Type B pancreatic cell (in vitro differentiated cells): ENCODE measurements at regions not wholly inside any gene's neighbourhood (a gene's known extent, or its start where the extent isn't known, plus 50 kb on each side); places are given as distances from the start of the nearest gene placed in this dataset.

Source experiments
- DNase-seq: peaks from one replicate; pipeline ENCODE4 v3.0.0; 2021; ENCODE audit warnings: mixed read lengths; ENCODE audit not compliant: unreplicated experiment; ENCODE audit errors: extremely low spot score
- H3K27ac Mint-ChIP-seq: 2 replicates; pipeline ENCODE4 v1.8.0; 2021; ENCODE audit warnings: mild to moderate bottlenecking, mixed read lengths
- H3K27me3 Mint-ChIP-seq: 2 replicates; pipeline ENCODE4 v1.8.0; 2021; ENCODE audit warnings: mixed read lengths
- H3K36me3 Mint-ChIP-seq: 2 replicates; pipeline ENCODE4 v1.8.0; 2021; ENCODE audit warnings: mixed read lengths
- H3K4me1 Mint-ChIP-seq: one replicate; pipeline ENCODE4 v1.8.0; 2021; ENCODE audit warnings: mixed read lengths; ENCODE audit not compliant: unreplicated experiment
- H3K4me3 Mint-ChIP-seq: 2 replicates; pipeline ENCODE4 v1.8.0; 2021; ENCODE audit warnings: mild to moderate bottlenecking, mixed read lengths
- H3K9me3 Mint-ChIP-seq: 2 replicates; pipeline ENCODE4 v1.8.0; 2021; ENCODE audit warnings: mixed read lengths
- TF ChIP-seq, protein P1 (sequence below): fragments of 200-600 bp; sonication (generic); conservative IDR thresholded peaks from 2 replicates; pipeline ENCODE4 v1.5.0; 2021; ENCODE audit warnings: antibody characterized with exemption, mild to moderate bottlenecking

DNA sequence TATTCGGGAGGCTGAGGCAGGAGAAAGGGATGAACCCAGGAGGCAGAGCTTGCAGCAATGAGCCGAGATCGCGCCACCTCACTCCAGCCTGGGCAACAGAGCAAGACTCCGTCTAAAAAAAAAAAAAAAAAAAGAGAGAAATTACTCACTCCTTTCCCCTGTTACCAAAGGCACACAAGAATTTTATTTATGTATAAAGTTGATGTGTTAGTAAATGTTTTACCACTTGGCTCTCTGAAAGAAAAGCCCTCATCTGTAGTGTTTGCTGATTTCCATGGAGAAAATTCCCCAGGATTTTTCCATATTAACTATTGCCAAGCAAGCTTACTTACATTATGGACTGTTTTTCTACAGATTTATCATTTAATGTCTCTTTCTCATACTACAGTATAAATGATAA is 142.1 kb upstream of the PABPC4L start:
- Mint-ChIP-seq H3K4me1 (no peaks in the 10 kb centered on the region), H3K4me3 (no peak overlapping the region), H3K36me3 (no peaks in the 10 kb centered on the region), H3K27ac (no peak overlapping the region), H3K27me3 (no peaks in the 10 kb centered on the region), H3K9me3 (no peaks in the 10 kb centered on the region)
- no peak for DNase-seq
- TF ChIP-seq, protein P1, sequence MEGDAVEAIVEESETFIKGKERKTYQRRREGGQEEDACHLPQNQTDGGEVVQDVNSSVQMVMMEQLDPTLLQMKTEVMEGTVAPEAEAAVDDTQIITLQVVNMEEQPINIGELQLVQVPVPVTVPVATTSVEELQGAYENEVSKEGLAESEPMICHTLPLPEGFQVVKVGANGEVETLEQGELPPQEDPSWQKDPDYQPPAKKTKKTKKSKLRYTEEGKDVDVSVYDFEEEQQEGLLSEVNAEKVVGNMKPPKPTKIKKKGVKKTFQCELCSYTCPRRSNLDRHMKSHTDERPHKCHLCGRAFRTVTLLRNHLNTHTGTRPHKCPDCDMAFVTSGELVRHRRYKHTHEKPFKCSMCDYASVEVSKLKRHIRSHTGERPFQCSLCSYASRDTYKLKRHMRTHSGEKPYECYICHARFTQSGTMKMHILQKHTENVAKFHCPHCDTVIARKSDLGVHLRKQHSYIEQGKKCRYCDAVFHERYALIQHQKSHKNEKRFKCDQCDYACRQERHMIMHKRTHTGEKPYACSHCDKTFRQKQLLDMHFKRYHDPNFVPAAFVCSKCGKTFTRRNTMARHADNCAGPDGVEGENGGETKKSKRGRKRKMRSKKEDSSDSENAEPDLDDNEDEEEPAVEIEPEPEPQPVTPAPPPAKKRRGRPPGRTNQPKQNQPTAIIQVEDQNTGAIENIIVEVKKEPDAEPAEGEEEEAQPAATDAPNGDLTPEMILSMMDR = no peak

DNA sequence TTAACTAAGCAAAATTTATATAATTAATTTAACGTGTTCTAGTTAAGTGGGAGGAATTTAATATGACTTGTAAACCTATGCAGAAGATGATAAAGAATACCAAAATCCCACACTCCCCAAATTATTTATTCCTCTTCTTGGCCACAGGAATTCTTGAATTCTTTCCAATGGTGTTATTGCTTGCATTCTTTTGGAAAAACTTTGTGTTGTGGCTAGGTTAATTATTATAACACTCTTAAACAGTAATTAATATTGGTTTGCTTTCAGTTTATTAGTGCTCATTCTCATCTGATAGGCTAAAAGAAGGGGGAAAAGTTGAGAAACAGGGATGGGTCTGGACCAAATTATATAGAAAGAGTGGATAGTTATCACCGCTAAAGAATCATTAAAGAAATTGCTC is 141.5 kb upstream of the PABPC4L start:
- Mint-ChIP-seq H3K4me1 (peaks cover 1% of the 10 kb centered on the region), H3K36me3 (no peaks in the 10 kb centered on the region), H3K27ac (no peak overlapping the region), H3K9me3 (no peaks in the 10 kb centered on the region), H3K27me3 (no peaks in the 10 kb centered on the region), H3K4me3 (no peak overlapping the region)
- TF ChIP-seq, protein P1 = no peak
- DNase-seq = no peak

GRCh38 chr4:134337574-134337973 is 136.0 kb upstream of the PABPC4L start:
- H3K27me3 Mint-ChIP-seq = no peaks in the 10 kb centered on the region
- no peak for DNase-seq
- H3K27ac Mint-ChIP-seq = no peak overlapping the region

GRCh38 chr4:134328741-134329140 is 127.2 kb upstream of the PABPC4L start:
- Mint-ChIP-seq H3K27ac (no peak overlapping the region), H3K4me3 (no peak overlapping the region), H3K36me3 (no peaks in the 10 kb centered on the region), H3K4me1 (peaks cover 5% of the 10 kb centered on the region), H3K27me3 (no peaks in the 10 kb centered on the region), H3K9me3 (no peaks in the 10 kb centered on the region)
- TF ChIP-seq, protein P1 = no peak
- no peak for DNase-seq

More at GRCh38 chr4:134337574-134337973, 136.0 kb upstream of the PABPC4L start:
- H3K4me1 Mint-ChIP-seq = peaks cover 7% of the 10 kb centered on the region
- no peaks in the 10 kb centered on the region for H3K36me3 Mint-ChIP-seq
- TF ChIP-seq, protein P1 = no peak
- H3K9me3 Mint-ChIP-seq = no peaks in the 10 kb centered on the region
- no peak overlapping the region for H3K4me3 Mint-ChIP-seq

GRCh38 chr4:134327274-134328122 is 125.9 kb upstream of the PABPC4L start:
- no peaks in the 10 kb centered on the region for H3K36me3 Mint-ChIP-seq
- no peaks in the 10 kb centered on the region for H3K9me3 Mint-ChIP-seq
- H3K27me3 Mint-ChIP-seq = no peaks in the 10 kb centered on the region
- H3K27ac Mint-ChIP-seq = no peak overlapping the region
- H3K4me1 Mint-ChIP-seq = peaks cover 4% of the 10 kb centered on the region
- TF ChIP-seq, protein P1 = no peak
- H3K4me3 Mint-ChIP-seq = no peak overlapping the region
- DNase-seq = no peak
